HG03196 (cell line): ENCODE measurements at regions not wholly inside any gene's neighbourhood (a gene's known extent, or its start where the extent isn't known, plus 50 kb on each side); places are given as distances from the start of the nearest gene placed in this dataset.

ENCODE experiments used
- ATAC-seq: cut with Tn5 transposase; IDR thresholded peaks from one replicate; pipeline ENCODE4 v1.9.1; 2021; ENCODE audit not compliant: unreplicated experiment

GRCh38 chr9:108213511-108213910, 642.3 kb downstream of the ACTL7B start:
- ATAC-seq = no peak

GRCh38 chr9:108212184-108212583, 643.6 kb downstream of the ACTL7B start:
- ATAC-seq = no peak

GRCh38 chr9:108211411-108211955, 644.3 kb downstream of the ACTL7B start:
- ATAC-seq = no peak

GRCh38 chr9:108209132-108209685, 646.6 kb downstream of the ACTL7B start:
- ATAC-seq = no peak

- no peak for ATAC-seq
Observed at GRCh38 chr9:108207561-108208165, 648.1 kb downstream of the ACTL7B start.

GRCh38 chr9:108205276-108205675, 650.5 kb downstream of the ACTL7B start:
- no peak for ATAC-seq

- no peak for ATAC-seq
Observed at GRCh38 chr9:108197899-108198298, 657.9 kb downstream of the ACTL7B start.

- ATAC-seq = no peak
Observed at GRCh38 chr9:108197008-108197365, 658.8 kb downstream of the ACTL7B start.

GRCh38 chr9:108196332-108197007, 659.3 kb downstream of the ACTL7B start:
- ATAC-seq = no peak

- ATAC-seq = no peak
Observed at GRCh38 chr9:108194154-108194553, 661.6 kb downstream of the ACTL7B start.

GRCh38 chr9:108193026-108193710, 662.6 kb downstream of the ACTL7B start:
- no peak for ATAC-seq

GRCh38 chr9:108191065-108191464, 664.7 kb downstream of the ACTL7B start:
- no peak for ATAC-seq

GRCh38 chr9:108188976-108189375, 666.8 kb downstream of the ACTL7B start:
- ATAC-seq = no peak

GRCh38 chr9:108188482-108188881, 667.3 kb downstream of the ACTL7B start:
- no peak for ATAC-seq

- no peak for ATAC-seq
Observed at GRCh38 chr9:108186642-108187395, 669.0 kb downstream of the ACTL7B start.

- no peak for ATAC-seq
Observed at GRCh38 chr9:108185613-108186012, 670.2 kb downstream of the ACTL7B start.

- no peak for ATAC-seq
Observed at GRCh38 chr9:108184941-108185340, 670.8 kb downstream of the ACTL7B start.

- no peak for ATAC-seq
Observed at GRCh38 chr9:108184009-108184408, 671.8 kb downstream of the ACTL7B start.

GRCh38 chr9:108182950-108183381, 672.8 kb downstream of the ACTL7B start:
- peak; percentile 70 for ATAC-seq

GRCh38 chr9:108182270-108182669, 673.5 kb downstream of the ACTL7B start:
- ATAC-seq = no peak

GRCh38 chr9:108181441-108181840, 674.3 kb downstream of the ACTL7B start:
- no peak for ATAC-seq
